ENCODE measurements at regions not wholly inside any gene's neighbourhood (a gene's known extent, or its start where the extent isn't known, plus 50 kb on each side); places are given as distances from the start of the nearest gene placed in this dataset.

GRCh38 chr9:80932947-80933780 is 756.2 kb downstream of the TLE1 start:
- DNase-seq (ENCODE audit: low spot score): no peak

- no peak for DNase-seq (ENCODE audit: low spot score)
Measured at GRCh38 chr9:80932181-80932580, 757.2 kb downstream of the TLE1 start.

GRCh38 chr9:80931163-80931562 is 758.2 kb downstream of the TLE1 start:
- DNase-seq (ENCODE audit: low spot score): peak; percentile 70

- DNase-seq (ENCODE audit: low spot score): no peak
Measured at GRCh38 chr9:80928697-80929096, 760.6 kb downstream of the TLE1 start.

GRCh38 chr9:80926611-80927010 is 762.7 kb downstream of the TLE1 start:
- no peak for DNase-seq (ENCODE audit: low spot score)

- no peak for DNase-seq (ENCODE audit: low spot score)
Measured at GRCh38 chr9:80922544-80922943, 766.8 kb downstream of the TLE1 start.

- no peak for DNase-seq (ENCODE audit: low spot score)
Measured at GRCh38 chr9:80906728-80907127, 782.6 kb downstream of the TLE1 start.

- no peak for DNase-seq (ENCODE audit: low spot score)
Measured at GRCh38 chr9:80899208-80899607, 790.1 kb downstream of the TLE1 start.

GRCh38 chr9:80893190-80893589 is 796.2 kb downstream of the TLE1 start:
- no peak for DNase-seq (ENCODE audit: low spot score)

GRCh38 chr9:80892703-80893102 is 796.6 kb downstream of the TLE1 start:
- no peak for DNase-seq (ENCODE audit: low spot score)

GRCh38 chr9:80890124-80890523 is 799.2 kb downstream of the TLE1 start:
- DNase-seq (ENCODE audit: low spot score): peak; percentile 13

- DNase-seq (ENCODE audit: low spot score): peak; percentile 23
Measured at GRCh38 chr9:80885894-80886293, 803.5 kb downstream of the TLE1 start.

- DNase-seq (ENCODE audit: low spot score): no peak
Measured at GRCh38 chr9:80883826-80884579, 805.3 kb downstream of the TLE1 start.

GRCh38 chr9:80883426-80883825 is 805.9 kb downstream of the TLE1 start:
- no peak for DNase-seq (ENCODE audit: low spot score)

GRCh38 chr9:80881940-80882339 is 807.4 kb downstream of the TLE1 start:
- DNase-seq (ENCODE audit: low spot score): peak; percentile 80

- DNase-seq (ENCODE audit: low spot score): peak; percentile 91
Measured at GRCh38 chr9:80881320-80881719, 808.0 kb downstream of the TLE1 start.

GRCh38 chr9:80878556-80878955 is 810.8 kb downstream of the TLE1 start:
- DNase-seq (ENCODE audit: low spot score): no peak

GRCh38 chr9:80875947-80876346 is 813.4 kb downstream of the TLE1 start:
- DNase-seq (ENCODE audit: low spot score): no peak

- no peak for DNase-seq (ENCODE audit: low spot score)
Measured at GRCh38 chr9:80874276-80874675, 815.1 kb downstream of the TLE1 start.

GRCh38 chr9:80873861-80874260 is 815.5 kb downstream of the TLE1 start:
- DNase-seq (ENCODE audit: low spot score): peak; percentile 70

GRCh38 chr9:80871596-80871995 is 817.8 kb downstream of the TLE1 start:
- DNase-seq (ENCODE audit: low spot score): no peak

- no peak for DNase-seq (ENCODE audit: low spot score)
Measured at GRCh38 chr9:80867731-80868130, 821.6 kb downstream of the TLE1 start.
